Stomach smooth muscle (tissue), 2 donors: ENCODE measurements at regions not wholly inside any gene's neighbourhood (a gene's known extent, or its start where the extent isn't known, plus 50 kb on each side); places are given as distances from the start of the nearest gene placed in this dataset.
"Not testable (repeated sequence)": the region's sequence is repeated elsewhere in the genome, so short reads cannot be mapped to it uniquely, and the experiment has no call there.

ENCODE experiments used
- H3K27ac ChIP-seq: one replicate; pipeline ENCODE4 v1.7.0; 2013; ENCODE audit warnings: mild to moderate bottlenecking, low read length, inconsistent platforms
- H3K27me3 ChIP-seq, 2 donors: one replicate each; pipeline ENCODE4 v1.7.0; 2013; ENCODE audit warnings: low read length in 2 of 2; ENCODE audit not compliant: insufficient read depth in 2 of 2, control insufficient read depth in 1 of 2
- H3K36me3 ChIP-seq, 2 donors: one replicate each; pipeline ENCODE4 v1.7.0; 2013; ENCODE audit warnings: low read length in 2 of 2; ENCODE audit not compliant: control insufficient read depth in 2 of 2, insufficient read depth in 2 of 2
- H3K4me1 ChIP-seq: one replicate; pipeline ENCODE4 v1.7.0; 2013; ENCODE audit warnings: low read length; ENCODE audit not compliant: control insufficient read depth, insufficient read depth
- H3K4me3 ChIP-seq, 2 donors: one replicate each; pipeline ENCODE4 v1.7.0; 2013; ENCODE audit warnings: low read length in 2 of 2
- H3K9ac ChIP-seq, 2 donors: one replicate each; pipeline ENCODE4 v1.7.0; 2013; ENCODE audit warnings: low read length in 2 of 2, mild to moderate bottlenecking in 1 of 2
- H3K9me3 ChIP-seq, 2 donors: one replicate each; pipeline ENCODE4 v1.7.0; 2013; ENCODE audit warnings: low read length in 2 of 2; ENCODE audit not compliant: control insufficient read depth in 2 of 2
- donor health status: healthy.
- donor health status: Pancreatic carcinoma.

DNA sequence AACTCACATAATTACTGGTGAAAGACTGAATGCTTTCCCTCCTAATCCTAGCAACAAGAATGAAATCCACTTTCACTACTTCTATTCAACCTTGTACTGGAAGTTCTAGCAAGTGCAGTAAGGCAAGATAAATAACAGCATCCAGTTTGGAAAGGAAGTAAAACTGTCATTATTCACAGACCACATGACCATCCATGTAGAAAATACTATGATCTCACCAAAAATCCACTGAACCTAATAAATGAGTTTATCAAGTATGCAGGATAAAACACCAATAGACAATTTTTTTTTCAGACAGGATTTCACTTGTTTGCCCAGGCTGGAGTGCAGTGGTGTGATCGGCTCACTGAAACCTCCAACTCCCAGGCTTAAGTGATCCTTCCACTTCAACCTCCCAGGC lies 117.7 kb downstream of the TMEM167A start:
- Histone ChIP-seq H3K4me1 (no peaks in the 10 kb centered on the region), H3K27ac (no peak overlapping the region), H3K9ac (no peak overlapping the region), H3K4me3 (no peak overlapping the region), H3K9me3 (no peaks in the 10 kb centered on the region), H3K36me3 (no peaks in the 10 kb centered on the region), H3K27me3 (no peaks in the 10 kb centered on the region)

DNA sequence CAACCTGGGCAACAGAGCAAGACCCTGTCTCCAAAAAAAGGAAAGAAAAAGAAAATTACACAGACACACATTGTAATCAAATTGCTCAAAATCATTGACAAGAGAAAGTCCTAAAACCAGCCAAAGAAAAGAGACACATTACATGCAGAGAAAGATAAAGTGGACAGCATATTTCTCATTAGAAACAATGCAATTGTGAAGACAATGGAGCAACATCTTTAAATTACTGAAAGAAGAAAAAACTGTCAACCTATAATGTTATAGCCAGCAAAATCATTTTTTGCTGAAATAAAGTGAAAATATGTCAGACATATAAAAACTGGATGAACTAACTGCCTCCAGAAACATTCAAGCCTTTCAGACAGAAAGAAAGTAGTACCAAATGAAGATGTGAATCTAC lies 120.6 kb downstream of the TMEM167A start:
- Histone ChIP-seq H3K9me3 (no peaks in the 10 kb centered on the region), H3K27ac (no peak overlapping the region), H3K9ac (no peak overlapping the region), H3K4me3 (no peak overlapping the region), H3K4me1 (no peaks in the 10 kb centered on the region), H3K36me3 (no peaks in the 10 kb centered on the region), H3K27me3 (no peaks in the 10 kb centered on the region)

- H3K9me3 ChIP-seq = no peaks in the 10 kb centered on the region
- no peaks in the 10 kb centered on the region for H3K27me3 ChIP-seq
- no peaks in the 10 kb centered on the region for H3K4me1 ChIP-seq
- no peak overlapping the region for H3K27ac ChIP-seq
- H3K9ac ChIP-seq = no peak overlapping the region
- no peaks in the 10 kb centered on the region for H3K36me3 ChIP-seq
- H3K4me3 ChIP-seq = no peak overlapping the region
These were observed 124.9 kb downstream of the TMEM167A start for GRCh38 chr5:82952326-82952725.

DNA sequence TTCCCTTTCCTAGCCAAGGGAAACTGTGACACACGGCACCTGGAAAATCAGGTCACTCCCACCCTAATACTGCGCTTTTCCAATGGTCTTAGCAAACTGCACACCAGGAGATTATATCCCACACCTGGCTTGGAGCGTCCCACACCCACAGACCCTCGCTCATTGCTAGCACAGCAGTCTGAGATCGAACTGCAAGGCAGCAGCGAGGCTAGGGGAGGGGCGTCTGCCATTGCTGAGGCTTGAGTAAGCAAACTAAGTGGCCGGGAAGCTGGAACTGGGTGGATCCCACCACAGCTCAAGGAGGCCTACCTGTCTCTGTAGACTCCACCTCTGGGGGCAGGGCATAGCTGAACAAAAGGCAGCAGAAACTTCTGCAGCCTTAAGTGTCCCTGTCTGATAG lies 132.9 kb downstream of the TMEM167A start:
- H3K36me3 ChIP-seq, H3K9me3 ChIP-seq, H3K27me3 ChIP-seq, H3K4me3 ChIP-seq, H3K27ac ChIP-seq, H3K4me1 ChIP-seq, H3K9ac ChIP-seq: not testable (repeated sequence)

- no peaks in the 10 kb centered on the region for H3K36me3 ChIP-seq
- H3K9me3 ChIP-seq = no peaks in the 10 kb centered on the region
- no peak overlapping the region for H3K4me3 ChIP-seq
- no peaks in the 10 kb centered on the region for H3K27me3 ChIP-seq
- no peaks in the 10 kb centered on the region for H3K4me1 ChIP-seq
- no peak overlapping the region for H3K9ac ChIP-seq
- H3K27ac ChIP-seq = no peak overlapping the region
These were observed 134.9 kb downstream of the TMEM167A start for GRCh38 chr5:82942083-82942881.

- no peak overlapping the region for H3K27ac ChIP-seq
- no peak overlapping the region for H3K9ac ChIP-seq
- H3K4me3 ChIP-seq = no peak overlapping the region
- no peaks in the 10 kb centered on the region for H3K36me3 ChIP-seq
- H3K4me1 ChIP-seq = no peaks in the 10 kb centered on the region
- H3K27me3 ChIP-seq = no peaks in the 10 kb centered on the region
- H3K9me3 ChIP-seq = no peaks in the 10 kb centered on the region
These were observed 138.1 kb downstream of the TMEM167A start for GRCh38 chr5:82938901-82939725.

- H3K27ac ChIP-seq, H3K4me1 ChIP-seq, H3K9ac ChIP-seq, H3K27me3 ChIP-seq, H3K36me3 ChIP-seq, H3K9me3 ChIP-seq, H3K4me3 ChIP-seq: not testable (repeated sequence)
These were observed 144.5 kb downstream of the TMEM167A start for GRCh38 chr5:82932473-82933220.

DNA sequence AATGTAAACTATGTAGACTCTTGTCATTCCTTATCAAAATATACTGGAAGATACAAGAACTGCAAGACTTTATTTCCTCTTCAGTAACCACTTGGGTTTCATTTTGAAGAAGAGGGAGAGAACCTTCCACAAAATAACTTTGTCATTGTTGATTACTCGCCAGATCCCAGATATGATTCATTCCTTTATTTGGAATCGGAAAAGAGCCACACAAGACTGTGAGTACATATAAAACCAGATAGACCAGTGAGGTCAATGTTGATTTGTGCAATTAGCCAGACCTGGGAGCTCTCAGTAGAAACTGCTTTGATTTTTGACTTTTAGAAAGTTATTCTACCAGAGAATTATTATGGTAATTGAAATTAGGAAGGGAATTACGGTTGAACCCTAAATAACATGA lies 146.1 kb downstream of the TMEM167A start:
- H3K36me3 ChIP-seq = no peaks in the 10 kb centered on the region
- no peaks in the 10 kb centered on the region for H3K27me3 ChIP-seq
- no peak overlapping the region for H3K4me3 ChIP-seq
- no peak overlapping the region for H3K27ac ChIP-seq
- no peaks in the 10 kb centered on the region for H3K9me3 ChIP-seq
- no peak overlapping the region for H3K9ac ChIP-seq
- no peaks in the 10 kb centered on the region for H3K4me1 ChIP-seq

- no peak overlapping the region for H3K9ac ChIP-seq
- H3K4me3 ChIP-seq = no peak overlapping the region
- H3K36me3 ChIP-seq = no peaks in the 10 kb centered on the region
- no peaks in the 10 kb centered on the region for H3K4me1 ChIP-seq
- H3K9me3 ChIP-seq = no peaks in the 10 kb centered on the region
- no peaks in the 10 kb centered on the region for H3K27me3 ChIP-seq
- no peak overlapping the region for H3K27ac ChIP-seq
These were observed 152.2 kb downstream of the TMEM167A start for GRCh38 chr5:82925061-82925411.

DNA sequence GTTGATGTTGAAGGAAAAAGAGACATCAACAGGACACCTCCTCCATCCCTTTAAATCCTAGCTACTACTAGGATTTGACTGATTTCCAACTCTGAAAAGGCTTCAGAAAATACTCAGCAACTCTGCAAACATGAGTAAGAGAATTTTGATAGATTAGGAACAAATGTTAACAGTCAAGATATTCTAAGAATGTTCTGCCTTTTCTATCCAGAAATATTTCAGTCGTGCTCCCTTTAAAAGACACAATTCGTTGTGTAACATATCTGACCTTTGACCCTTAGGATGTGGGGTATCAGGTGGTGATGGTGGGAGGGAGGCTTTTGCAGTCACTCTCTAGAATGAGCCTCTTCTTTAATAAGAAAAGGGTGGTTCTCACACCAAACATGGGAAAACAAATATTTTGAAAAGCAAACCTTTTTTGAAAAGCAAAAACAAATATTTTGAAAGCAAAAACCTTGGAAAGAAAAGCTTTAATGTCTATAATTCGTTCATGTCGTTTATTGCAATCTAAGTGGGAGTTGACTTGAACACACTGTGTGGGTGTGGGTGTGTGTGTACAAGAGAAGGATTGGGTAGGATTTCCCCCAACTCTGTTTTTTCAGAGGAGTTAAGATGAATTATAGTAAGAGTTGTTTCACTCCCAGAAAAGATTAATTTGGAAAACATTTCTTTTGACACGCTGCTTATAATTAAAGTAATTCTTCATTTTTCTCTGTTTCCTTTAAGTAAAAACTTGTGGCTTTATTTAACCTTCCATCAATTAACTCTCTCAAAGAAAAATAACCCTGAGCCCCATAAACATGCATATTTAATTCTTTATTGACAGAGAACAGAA lies 152.8 kb downstream of the TMEM167A start:
- Histone ChIP-seq H3K36me3 (no peaks in the 10 kb centered on the region), H3K9ac (no peak overlapping the region), H3K4me3 (no peak overlapping the region), H3K27me3 (no peaks in the 10 kb centered on the region), H3K27ac (no peak overlapping the region), H3K9me3 (no peaks in the 10 kb centered on the region), H3K4me1 (no peaks in the 10 kb centered on the region)
